GM23338 (cell line): ENCODE measurements at regions not wholly inside any gene's neighbourhood (a gene's known extent, or its start where the extent isn't known, plus 50 kb on each side); places are given as distances from the start of the nearest gene placed in this dataset.
A peak's percentile ranks its signal among the peaks of the same experiment; 100 is the strongest.

Source experiments
- ATAC-seq: fragments of 200-7000 bp; cut with Tn5 transposase; 3 replicates; pipeline ENCODE4 v1.9.1; 2020
- DNase-seq: peaks from one replicate; pipeline ENCODE4 v3.0.0-alpha.2; 2015; ENCODE audit warnings: low spot score
- H2AFZ ChIP-seq: fragments of 200-600 bp; sonication (generic); 2 replicates; pipeline ENCODE4 v1.8.0; 2016; ENCODE audit warnings: antibody characterized with exemption, mild to moderate bottlenecking, moderate library complexity
- H3F3A ChIP-seq: fragments of 200-600 bp; sonication (generic); replicated peaks from 2 replicates; pipeline ENCODE4 v1.8.0; 2017; ENCODE audit warnings: antibody characterized with exemption, mixed run types, low read depth
- H3K27ac ChIP-seq: fragments of 200-600 bp; sonication (generic); 2 replicates; pipeline ENCODE4 v1.6.1; 2016; ENCODE audit warnings: low read depth
- H3K27me3 ChIP-seq: fragments of 200-600 bp; sonication (generic); 2 replicates; pipeline ENCODE4 v1.8.0; 2016; ENCODE audit warnings: mild to moderate bottlenecking, mixed run types, moderate library complexity; ENCODE audit not compliant: insufficient read depth
- H3K36me3 ChIP-seq: fragments of 200-600 bp; sonication (generic); 2 replicates; pipeline ENCODE4 v1.8.0; 2016; ENCODE audit warnings: mild to moderate bottlenecking; ENCODE audit not compliant: insufficient read depth
- H3K4me1 ChIP-seq: fragments of 200-600 bp; sonication (generic); 2 replicates; pipeline ENCODE4 v1.8.0; 2016; ENCODE audit warnings: mild to moderate bottlenecking, moderate library complexity; ENCODE audit not compliant: insufficient read depth
- H3K4me2 ChIP-seq: fragments of 200-600 bp; sonication (generic); 2 replicates; pipeline ENCODE4 v1.7.1; 2017; ENCODE audit warnings: mixed run types
- H3K4me3 ChIP-seq: fragments of 200-600 bp; sonication (generic); 2 replicates; pipeline ENCODE4 v1.6.1; 2016; ENCODE audit warnings: mixed run types
- H3K79me2 ChIP-seq: fragments of 200-600 bp; sonication (generic); replicated peaks from 2 replicates; pipeline ENCODE4 v1.8.0; 2017; ENCODE audit warnings: mild to moderate bottlenecking; ENCODE audit not compliant: insufficient read depth
- H3K9me2 ChIP-seq: fragments of 200-600 bp; sonication (generic); 2 replicates; pipeline ENCODE4 v1.8.0; 2017; ENCODE audit not compliant: insufficient read depth
- H4K20me1 ChIP-seq: fragments of 200-600 bp; sonication (generic); replicated peaks from 2 replicates; pipeline ENCODE4 v1.8.0; 2017; ENCODE audit warnings: mild to moderate bottlenecking; ENCODE audit not compliant: insufficient read depth
- H3K27ac Mint-ChIP-seq: 2 replicates; pipeline ENCODE4 v1.8.0; 2020; ENCODE audit warnings: inconsistent platforms, mild to moderate bottlenecking, moderate library complexity, mixed read lengths
- H3K27me3 Mint-ChIP-seq: 3 replicates; pipeline ENCODE4 v1.8.0; 2022; ENCODE audit warnings: low read depth, mild to moderate bottlenecking, moderate library complexity, mixed read lengths, inconsistent platforms; ENCODE audit not compliant: insufficient read depth, poor library complexity
- H3K36me3 Mint-ChIP-seq: 3 replicates; pipeline ENCODE4 v1.8.0; 2021; ENCODE audit warnings: low read depth, mild to moderate bottlenecking, inconsistent platforms, moderate library complexity, mixed read lengths
- H3K4me1 Mint-ChIP-seq: 3 replicates; pipeline ENCODE4 v1.8.0; 2020; ENCODE audit warnings: mild to moderate bottlenecking, inconsistent platforms, mixed read lengths
- H3K4me3 Mint-ChIP-seq: 3 replicates; pipeline ENCODE4 v1.8.0; 2021; ENCODE audit warnings: moderate library complexity, mild to moderate bottlenecking, inconsistent platforms, mixed read lengths
- H3K9me3 Mint-ChIP-seq: 3 replicates; pipeline ENCODE4 v1.8.0; 2020; ENCODE audit warnings: moderate library complexity, mild to moderate bottlenecking, inconsistent platforms, mixed read lengths
- ETS1 ChIP-seq: IDR thresholded peaks from 2 replicates; pipeline ENCODE4 v1.6.1; 2016; ENCODE audit warnings: antibody characterized with exemption
- EZH2phosphoT487 ChIP-seq: fragments of 200-600 bp; sonication (generic); IDR thresholded peaks from one replicate; pipeline ENCODE4 v1.8.1; 2018; ENCODE audit warnings: antibody characterized with exemption; ENCODE audit not compliant: unreplicated experiment
- JUNB ChIP-seq: IDR thresholded peaks from one replicate; pipeline ENCODE4 v1.6.1; 2016; ENCODE audit warnings: antibody characterized with exemption; ENCODE audit not compliant: unreplicated experiment
- NANOG ChIP-seq: IDR thresholded peaks from 2 replicates; pipeline ENCODE4 v1.6.1; 2016; ENCODE audit warnings: antibody characterized with exemption, borderline replicate concordance
- POLR2AphosphoS5 ChIP-seq: IDR thresholded peaks from 2 replicates; pipeline ENCODE4 v1.6.1; 2016; ENCODE audit warnings: antibody characterized with exemption, low read depth
- REST ChIP-seq: IDR thresholded peaks from one replicate; pipeline ENCODE4 v1.6.1; 2018; ENCODE audit warnings: antibody characterized with exemption; ENCODE audit not compliant: unreplicated experiment
- ZNF331 ChIP-seq: fragments of 250-450 bp; sonication (Bioruptor Pico); IDR thresholded peaks from 2 replicates; pipeline ENCODE4 v1.5.0; 2020; ENCODE audit warnings: low read depth, mild to moderate bottlenecking, moderate library complexity

- Mint-ChIP-seq H3K4me3 (no peak overlapping the region), H3K9me3 (no peaks in the 10 kb centered on the region; the same call in 2 of the 3 replicates), H3K4me1 (no peaks in the 10 kb centered on the region), H3K27ac (no peak overlapping the region), H3K27me3 (no peaks in the 10 kb centered on the region), H3K36me3 (no peaks in the 10 kb centered on the region)
- DNase-seq, result no peak
- no peaks in the 10 kb centered on the region for H4K20me1 ChIP-seq
- H2AFZ ChIP-seq, result peak overlapping the region; percentile 74; the same call in 1 of the 2 replicates
- H3K79me2 ChIP-seq, result no peaks in the 10 kb centered on the region
- no peak for ATAC-seq
- peaks cover 2% of the 10 kb centered on the region; the same call in 1 of the 2 replicates for H3K9me2 ChIP-seq
- H3F3A ChIP-seq, result no peaks in the 10 kb centered on the region
- no peaks in the 10 kb centered on the region for H3K27me3 ChIP-seq
- H3K36me3 ChIP-seq, result no peaks in the 10 kb centered on the region
- no peak overlapping the region for H3K27ac ChIP-seq
- no peaks in the 10 kb centered on the region for H3K4me1 ChIP-seq
- TF ChIP-seq JUNB, result no peak
- no peak for TF ChIP-seq REST
- no peak for TF ChIP-seq POLR2AphosphoS5
- no peak for TF ChIP-seq NANOG
- no peak for TF ChIP-seq ETS1
- no peak for TF ChIP-seq ZNF331 (CRISPR knock-in tag)
- TF ChIP-seq EZH2phosphoT487, result no peak
- no peak overlapping the region for H3K4me3 ChIP-seq
- no peak overlapping the region for H3K4me2 ChIP-seq
These were observed 189.7 kb downstream of the PPARGC1A start for GRCh38 chr4:23700197-23700596.

- H4K20me1 ChIP-seq, result no peaks in the 10 kb centered on the region
- H3F3A ChIP-seq, result no peaks in the 10 kb centered on the region
- no peaks in the 10 kb centered on the region for H3K79me2 ChIP-seq
- H3K4me2 ChIP-seq, result no peak overlapping the region
- no peak overlapping the region for H2AFZ ChIP-seq
- peaks cover 2% of the 10 kb centered on the region; the same call in 1 of the 2 replicates for H3K9me2 ChIP-seq
- Mint-ChIP-seq H3K4me1 (no peaks in the 10 kb centered on the region), H3K9me3 (no peaks in the 10 kb centered on the region), H3K27ac (no peak overlapping the region), H3K36me3 (no peaks in the 10 kb centered on the region), H3K4me3 (no peak overlapping the region), H3K27me3 (no peaks in the 10 kb centered on the region)
- no peaks in the 10 kb centered on the region for H3K36me3 ChIP-seq
- H3K27me3 ChIP-seq, result no peaks in the 10 kb centered on the region
- H3K4me1 ChIP-seq, result no peaks in the 10 kb centered on the region
- no peak for DNase-seq
- ATAC-seq, result no peak
- no peak overlapping the region for H3K27ac ChIP-seq
- H3K4me3 ChIP-seq, result no peak overlapping the region
- TF ChIP-seq ZNF331 (CRISPR knock-in tag), result no peak
- TF ChIP-seq JUNB, result no peak
- no peak for TF ChIP-seq EZH2phosphoT487
- TF ChIP-seq REST, result no peak
- no peak for TF ChIP-seq NANOG
These were observed 192.1 kb downstream of the PPARGC1A start for GRCh38 chr4:23697722-23698121.
